ENCODE measurements at regions not wholly inside any gene's neighbourhood (a gene's known extent, or its start where the extent isn't known, plus 50 kb on each side); places are given as distances from the start of the nearest gene placed in this dataset.
"Not testable (repeated sequence)": the region's sequence is repeated elsewhere in the genome, so short reads cannot be mapped to it uniquely, and the experiment has no call there.

GRCh38 chr12:127162307-127162706 is 1104.7 kb upstream of the TMEM132C start:
- DNase-seq = no peak

GRCh38 chr12:127162902-127163301 is 1104.1 kb upstream of the TMEM132C start:
- DNase-seq = peak in 1 of 2 donors; percentile 10

GRCh38 chr12:127165567-127166392 is 1101.2 kb upstream of the TMEM132C start:
- DNase-seq = peak; percentile 61 to 77

DNA sequence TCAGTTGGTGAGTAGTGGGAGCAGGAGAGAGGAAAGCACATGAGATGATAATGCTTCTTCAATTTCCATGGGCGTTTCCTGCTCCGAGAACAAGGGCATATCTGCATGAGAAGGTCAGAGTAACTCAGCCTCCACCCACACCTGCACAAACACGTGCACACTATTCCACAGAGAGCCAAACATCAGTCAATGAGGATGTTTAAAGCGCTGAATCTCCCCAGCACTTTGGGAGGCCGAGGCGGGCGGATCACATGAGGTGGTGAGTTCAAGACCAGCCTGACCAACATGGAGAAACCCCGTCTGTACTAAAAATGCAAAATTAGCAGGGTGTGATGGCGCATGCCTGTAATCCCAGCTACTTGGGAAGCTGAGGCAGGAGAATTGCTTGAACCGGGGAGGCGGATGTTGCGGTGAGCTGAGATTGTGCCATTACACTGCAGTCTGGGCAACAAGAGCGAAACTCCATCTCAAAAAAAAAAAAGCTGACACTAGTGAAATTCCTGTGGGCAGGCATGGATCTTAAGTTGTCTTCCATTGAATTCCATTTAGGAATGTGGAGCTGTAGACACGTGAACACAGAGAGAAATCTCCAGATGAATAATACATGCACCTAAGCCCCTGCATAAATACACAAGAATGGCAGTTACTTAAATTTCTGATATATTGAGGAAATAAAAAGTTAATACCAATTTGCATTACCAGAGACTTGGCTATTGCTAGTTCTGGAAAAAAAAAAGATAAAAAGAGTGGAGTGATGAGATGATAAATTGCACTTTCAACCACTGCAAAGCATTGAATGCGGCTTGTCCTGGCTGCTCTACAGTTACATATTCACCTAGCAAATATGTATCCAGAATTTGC is 1097.4 kb upstream of the TMEM132C start:
- DNase-seq = no peak

DNA sequence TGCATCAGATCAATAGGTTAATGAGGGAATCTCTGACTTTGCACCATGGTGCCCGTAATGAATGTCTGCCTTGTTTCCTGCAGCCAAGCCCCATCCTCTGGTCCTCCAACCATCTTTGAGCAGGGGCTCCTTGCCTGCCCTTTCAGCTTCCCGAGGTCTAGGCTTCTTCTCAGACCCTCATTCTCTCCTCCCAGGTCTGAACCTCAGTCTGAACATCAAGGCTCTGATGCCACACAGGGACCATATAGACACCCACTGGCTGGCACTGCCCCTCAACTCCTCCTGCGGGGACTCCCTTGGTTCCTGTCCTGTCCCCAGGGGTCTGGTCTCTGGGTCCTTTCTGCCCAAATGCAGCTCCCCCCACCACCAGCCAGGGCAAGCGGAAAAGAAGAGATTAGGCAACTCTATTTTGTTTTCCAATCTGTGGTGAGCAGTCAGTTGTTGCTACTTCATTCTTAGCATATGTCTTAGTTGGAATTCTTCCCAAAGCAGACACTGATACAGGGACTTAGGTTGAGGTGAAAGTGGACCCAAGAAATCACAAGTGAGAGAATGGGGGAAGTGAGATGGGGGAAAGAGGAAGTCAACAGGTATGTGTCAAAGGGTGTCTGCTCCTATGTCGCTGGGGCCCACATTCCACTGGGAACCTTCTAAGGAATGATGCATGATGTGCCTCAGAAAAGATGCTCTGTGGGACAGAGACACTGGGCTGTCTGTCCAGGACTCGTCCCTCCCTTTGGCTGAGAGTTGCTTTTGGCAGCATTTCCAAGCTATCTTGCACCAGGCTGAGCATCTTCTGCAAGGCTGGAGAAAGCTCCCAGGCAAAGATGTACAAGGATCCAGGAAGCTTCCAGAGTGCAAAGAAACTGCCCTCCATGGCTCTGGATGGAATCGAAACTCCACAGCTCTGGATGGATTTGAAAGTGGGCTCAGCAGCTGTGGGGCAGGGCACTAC is 1096.5 kb upstream of the TMEM132C start:
- no peak for DNase-seq

- no peak for DNase-seq
Observed at GRCh38 chr12:127172861-127173260, 1094.1 kb upstream of the TMEM132C start.

DNA sequence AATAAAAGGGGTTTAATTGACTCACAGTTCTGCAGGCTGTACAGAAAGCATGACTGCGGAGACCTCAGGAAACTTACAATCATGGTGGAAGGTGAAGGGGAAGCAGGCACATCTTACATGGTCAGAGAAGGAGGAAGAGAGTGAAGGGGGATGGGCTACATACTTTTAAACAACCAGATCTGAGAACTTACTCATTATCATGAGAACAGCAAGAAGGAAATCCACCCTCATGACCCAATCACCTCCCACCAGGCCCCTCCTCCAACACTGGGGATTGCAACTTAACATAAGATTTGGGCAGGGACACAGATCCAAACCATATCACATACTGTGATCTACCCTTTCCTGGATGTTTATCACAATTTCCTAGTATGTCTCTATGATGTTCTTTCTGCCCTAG is 1093.0 kb upstream of the TMEM132C start:
- not testable (repeated sequence) for DNase-seq

DNA sequence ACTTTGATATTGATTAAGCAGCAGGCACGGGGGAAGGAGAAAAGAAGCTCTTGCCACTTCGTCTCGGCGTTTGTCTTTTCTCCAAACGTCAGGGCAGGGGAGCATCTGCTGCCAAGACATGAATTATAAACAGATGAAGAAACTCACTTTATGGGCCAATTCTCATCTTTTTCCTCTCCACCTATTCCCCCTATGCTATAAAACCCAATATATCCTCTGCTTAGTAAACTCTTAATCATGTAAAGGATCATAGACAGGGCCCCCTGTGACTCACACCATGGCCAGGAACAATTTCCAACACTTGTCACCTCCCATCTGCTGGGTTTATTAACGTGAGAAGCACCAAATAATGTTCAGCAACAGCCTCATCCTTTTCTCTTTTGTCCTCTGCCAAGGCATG is 1092.1 kb upstream of the TMEM132C start:
- DNase-seq = no peak

DNA sequence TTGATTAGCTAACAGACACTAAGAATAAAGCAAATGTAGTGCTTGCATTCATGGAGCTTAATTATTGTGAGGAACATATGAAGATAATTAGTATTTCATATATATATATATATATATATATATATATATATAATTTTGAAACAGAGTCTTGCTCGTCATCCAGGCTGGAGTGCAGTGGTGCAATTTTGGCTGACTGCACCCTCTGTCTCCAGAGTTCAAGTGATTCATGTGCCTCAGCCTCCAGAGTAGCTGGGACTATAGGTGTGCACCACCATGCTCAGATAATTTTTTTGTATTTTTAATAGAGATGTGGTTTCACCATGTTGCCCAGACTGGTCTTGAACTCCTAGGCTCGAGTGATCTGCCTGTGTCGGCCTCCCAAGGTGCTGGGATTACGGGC is 1091.6 kb upstream of the TMEM132C start:
- DNase-seq = no peak

GRCh38 chr12:127176804-127177203 is 1090.2 kb upstream of the TMEM132C start:
- no peak for DNase-seq

GRCh38 chr12:127178052-127178451 is 1088.9 kb upstream of the TMEM132C start:
- DNase-seq = no peak

GRCh38 chr12:127178463-127178862 is 1088.5 kb upstream of the TMEM132C start:
- DNase-seq = no peak

DNA sequence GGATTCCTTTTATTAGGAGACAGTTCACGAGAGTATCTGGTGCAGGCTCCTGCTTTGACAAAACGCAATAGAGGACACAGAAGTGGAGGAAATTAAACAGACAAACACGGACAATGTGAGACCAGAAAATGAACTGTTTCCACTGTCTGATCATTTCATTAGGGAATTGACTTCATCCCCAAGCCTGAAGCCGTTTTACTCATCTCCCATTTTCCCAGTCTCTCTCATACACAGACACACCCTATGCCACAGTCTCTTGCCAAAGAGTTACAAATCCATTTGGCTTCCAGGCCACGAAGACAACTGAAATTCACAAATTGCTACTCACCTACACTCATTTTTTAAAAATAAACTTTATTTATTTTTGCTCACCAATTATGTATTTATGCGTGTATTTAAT is 1087.8 kb upstream of the TMEM132C start:
- DNase-seq = no peak

- DNase-seq = no peak
Observed at GRCh38 chr12:127182018-127182417, 1085.0 kb upstream of the TMEM132C start.

GRCh38 chr12:127189992-127190391 is 1077.0 kb upstream of the TMEM132C start:
- DNase-seq = no peak

DNA sequence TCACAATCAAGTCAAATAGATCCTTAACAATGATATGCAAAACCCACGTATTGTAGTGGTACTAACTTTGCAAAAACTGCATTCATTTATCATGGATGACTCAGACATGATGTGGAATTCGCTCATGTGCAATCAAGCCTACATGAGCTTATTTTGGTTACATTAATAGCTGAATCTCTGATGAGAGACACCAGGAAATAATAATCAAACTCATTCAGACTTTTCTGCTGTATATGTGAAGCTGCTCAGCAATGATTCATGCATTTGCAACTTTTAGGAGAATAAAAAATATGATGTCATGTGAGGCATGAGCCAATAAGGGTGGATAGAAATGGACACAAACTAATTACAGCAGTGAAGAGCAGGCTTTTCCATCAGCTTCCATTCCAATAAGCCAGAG is 1075.8 kb upstream of the TMEM132C start:
- DNase-seq = no peak

DNA sequence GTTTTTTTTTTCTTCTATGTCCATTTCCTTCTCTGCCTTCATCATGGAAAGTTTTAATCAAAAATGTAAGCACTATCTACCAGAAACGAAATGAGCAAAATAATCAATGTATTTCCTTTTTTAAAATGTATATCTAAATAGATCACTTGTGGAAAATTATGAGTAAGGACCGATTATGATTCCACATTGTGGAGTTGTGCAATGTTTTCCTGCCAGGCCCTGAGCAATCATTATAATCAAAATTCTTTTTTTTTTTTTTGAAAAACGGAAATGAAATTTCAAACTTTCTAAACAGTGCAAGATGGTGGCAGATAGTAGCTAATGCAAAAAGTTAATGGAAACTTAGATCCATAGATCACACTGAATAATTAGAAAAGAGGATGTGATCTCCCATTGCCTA is 1074.6 kb upstream of the TMEM132C start:
- DNase-seq = no peak

GRCh38 chr12:127193341-127193740 is 1073.6 kb upstream of the TMEM132C start:
- no peak for DNase-seq

- DNase-seq = no peak
Observed at GRCh38 chr12:127194176-127194575, 1072.8 kb upstream of the TMEM132C start.

GRCh38 chr12:127205781-127206555 is 1061.0 kb upstream of the TMEM132C start:
- DNase-seq = no peak

- DNase-seq = no peak
Observed at GRCh38 chr12:127209318-127209717, 1057.7 kb upstream of the TMEM132C start.

GRCh38 chr12:127214186-127214585 is 1052.8 kb upstream of the TMEM132C start:
- DNase-seq = no peak
